Astrocyte of the cerebellum (primary cell): ENCODE measurements at regions not wholly inside any gene's neighbourhood (a gene's known extent, or its start where the extent isn't known, plus 50 kb on each side); places are given as distances from the start of the nearest gene placed in this dataset.
A peak's percentile ranks its signal among the peaks of the same experiment; 100 is the strongest.

Experiments used
- DNase-seq: peaks from one replicate; pipeline ENCODE4 v3.0.0-alpha.2; 2011; ENCODE audit warnings: low read depth
- H3K4me3 ChIP-seq: 2 replicates; pipeline ENCODE4 v1.5.1; 2011; ENCODE audit warnings: mild to moderate bottlenecking, low read depth, low read length, moderate library complexity
- in situ Hi-C: cut with HindIII; loops from 2 replicates; pipeline ENCODE4 v1.10.0; 2017; ENCODE audit warnings: low sequenced_read_pairs
- TF ChIP-seq, protein P1 (sequence below): IDR thresholded peaks from 2 replicates; pipeline ENCODE4 v1.5.1; 2012; ENCODE audit warnings: low read length, low read depth, moderate library complexity, mild to moderate bottlenecking; ENCODE audit errors: missing control alignments

DNA sequence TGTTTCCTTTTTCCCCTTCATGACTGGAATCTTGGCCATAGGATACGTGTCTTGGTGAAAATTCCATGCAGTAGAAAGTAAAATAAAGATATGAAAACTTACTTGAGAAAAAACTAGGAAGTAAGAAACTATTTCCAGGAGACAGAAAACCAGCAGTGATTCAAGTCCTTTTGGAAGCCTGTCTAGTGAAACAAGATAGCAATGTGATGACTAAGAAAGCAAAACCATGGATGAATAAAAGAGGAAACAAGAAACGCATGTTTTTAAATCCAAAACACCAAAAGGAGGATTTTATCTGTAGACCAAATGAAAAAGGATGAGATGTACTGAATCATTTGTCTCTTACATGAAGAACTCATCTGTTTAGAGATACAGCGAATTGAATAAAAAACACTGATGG is 1430.0 kb downstream of the ARAP2 start:
- no peak overlapping the region for H3K4me3 ChIP-seq
- in situ Hi-C loops = no loop called here
- DNase-seq = peak; percentile 0
- TF ChIP-seq, protein P1, sequence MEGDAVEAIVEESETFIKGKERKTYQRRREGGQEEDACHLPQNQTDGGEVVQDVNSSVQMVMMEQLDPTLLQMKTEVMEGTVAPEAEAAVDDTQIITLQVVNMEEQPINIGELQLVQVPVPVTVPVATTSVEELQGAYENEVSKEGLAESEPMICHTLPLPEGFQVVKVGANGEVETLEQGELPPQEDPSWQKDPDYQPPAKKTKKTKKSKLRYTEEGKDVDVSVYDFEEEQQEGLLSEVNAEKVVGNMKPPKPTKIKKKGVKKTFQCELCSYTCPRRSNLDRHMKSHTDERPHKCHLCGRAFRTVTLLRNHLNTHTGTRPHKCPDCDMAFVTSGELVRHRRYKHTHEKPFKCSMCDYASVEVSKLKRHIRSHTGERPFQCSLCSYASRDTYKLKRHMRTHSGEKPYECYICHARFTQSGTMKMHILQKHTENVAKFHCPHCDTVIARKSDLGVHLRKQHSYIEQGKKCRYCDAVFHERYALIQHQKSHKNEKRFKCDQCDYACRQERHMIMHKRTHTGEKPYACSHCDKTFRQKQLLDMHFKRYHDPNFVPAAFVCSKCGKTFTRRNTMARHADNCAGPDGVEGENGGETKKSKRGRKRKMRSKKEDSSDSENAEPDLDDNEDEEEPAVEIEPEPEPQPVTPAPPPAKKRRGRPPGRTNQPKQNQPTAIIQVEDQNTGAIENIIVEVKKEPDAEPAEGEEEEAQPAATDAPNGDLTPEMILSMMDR = no peak

DNA sequence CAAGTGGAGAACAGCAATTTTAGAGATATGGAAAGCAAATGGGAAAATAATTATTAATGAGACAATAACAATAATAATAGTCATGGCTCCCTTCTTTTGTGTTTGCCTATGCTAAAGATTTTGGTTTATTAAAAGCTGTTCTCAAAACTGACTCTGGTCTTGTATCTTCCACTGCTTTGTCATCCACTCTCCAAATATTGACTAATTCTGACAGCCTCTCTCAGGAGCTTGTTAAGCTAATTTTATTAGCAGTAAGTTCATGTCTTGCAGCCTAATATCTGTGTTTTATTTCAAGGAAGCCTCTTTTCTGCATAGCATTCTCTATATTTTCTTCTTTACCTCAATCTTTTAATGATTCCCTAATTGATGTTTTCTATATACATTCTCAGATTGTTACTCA is 1419.8 kb downstream of the ARAP2 start:
- TF ChIP-seq, protein P1 = no peak
- H3K4me3 ChIP-seq = no peak overlapping the region
- DNase-seq = no peak
- in situ Hi-C loops = no loop called here

DNA sequence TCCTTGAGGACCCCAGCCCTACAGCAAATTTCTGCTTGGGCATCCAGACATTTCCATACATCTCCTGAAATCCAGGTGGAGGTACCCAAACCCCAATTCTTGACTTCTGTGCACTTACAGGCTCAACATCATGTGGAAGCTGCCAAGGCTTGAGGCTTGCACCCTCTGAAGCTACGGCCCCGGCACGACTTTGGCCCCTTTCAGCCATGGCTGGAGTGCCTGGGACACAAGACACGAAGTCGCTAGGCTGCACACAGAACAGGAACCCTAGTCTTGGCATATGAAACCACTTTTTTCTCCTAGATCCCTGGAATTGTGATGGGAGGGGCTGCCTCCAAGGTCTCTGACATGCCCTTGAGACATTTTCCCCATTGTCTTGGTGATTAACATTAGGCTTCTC is 1417.7 kb downstream of the ARAP2 start:
- no peak for DNase-seq
- in situ Hi-C loops = no loop called here
- TF ChIP-seq, protein P1 = no peak
- H3K4me3 ChIP-seq = no peak overlapping the region

DNA sequence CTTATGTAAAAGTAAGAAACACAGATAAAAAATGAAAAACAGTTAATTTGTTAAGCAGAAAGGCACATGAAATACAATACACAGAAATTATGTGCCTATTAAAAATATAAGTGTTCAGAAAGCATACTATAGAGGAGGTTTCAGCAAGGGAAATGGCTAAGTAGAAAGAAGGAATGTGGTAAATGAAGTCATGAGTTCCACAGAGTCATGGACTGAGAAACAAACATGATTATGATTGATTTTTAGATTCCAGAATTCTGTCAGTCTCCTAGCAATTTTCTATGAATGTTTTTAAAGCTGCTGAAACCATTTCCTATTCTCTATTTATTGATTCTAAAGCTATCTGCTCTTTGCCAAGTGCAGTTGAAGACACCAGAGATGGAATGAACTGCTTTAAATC is 1398.4 kb downstream of the ARAP2 start:
- no peak for DNase-seq
- no peak overlapping the region for H3K4me3 ChIP-seq
- in situ Hi-C loops = no loop called here
- TF ChIP-seq, protein P1 = no peak

DNA sequence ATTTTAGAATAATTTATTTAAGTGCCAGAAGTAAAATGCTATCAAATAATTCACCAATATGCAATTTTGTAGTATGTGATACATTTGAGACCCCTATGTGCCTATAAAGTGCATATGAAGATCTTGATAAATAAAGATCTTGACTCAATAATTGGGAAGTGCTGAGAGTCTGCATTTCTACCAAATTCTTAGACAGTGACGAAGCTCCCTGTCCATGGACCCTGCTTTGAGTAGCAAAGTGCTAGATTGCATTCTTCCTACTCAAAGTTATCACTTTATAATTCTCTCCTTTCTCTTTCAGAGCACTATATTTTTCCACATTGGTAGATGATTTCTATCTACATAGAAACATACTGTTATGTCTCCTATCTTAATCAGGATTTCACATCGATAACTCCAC is 1393.9 kb downstream of the ARAP2 start:
- in situ Hi-C loops = no loop called here

DNA sequence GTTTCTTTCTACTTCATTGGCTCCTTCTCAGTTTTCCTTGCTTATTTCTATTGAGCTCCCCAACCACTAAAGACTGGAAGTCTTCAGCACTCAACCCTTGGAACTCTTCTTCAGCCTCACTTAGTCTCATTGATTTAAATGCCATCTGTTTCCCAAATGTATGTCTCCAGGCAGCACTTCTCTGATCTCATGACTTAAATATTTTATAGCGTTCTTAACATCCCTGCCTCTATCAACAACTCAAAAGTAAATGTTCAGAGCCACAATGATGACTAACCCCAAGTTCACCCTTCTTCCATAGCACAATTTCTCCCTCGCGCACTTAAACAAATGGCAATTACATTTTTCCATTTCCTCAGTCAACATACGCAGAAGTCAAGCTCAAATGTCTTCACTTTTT is 1393.3 kb downstream of the ARAP2 start:
- H3K4me3 ChIP-seq = no peak overlapping the region
- TF ChIP-seq, protein P1 = no peak
- DNase-seq = no peak
- in situ Hi-C loops = no loop called here

More for the DNA sequence above, 1393.9 kb downstream of the ARAP2 start:
- H3K4me3 ChIP-seq = no peak overlapping the region
- DNase-seq = no peak
- TF ChIP-seq, protein P1 = no peak

DNA sequence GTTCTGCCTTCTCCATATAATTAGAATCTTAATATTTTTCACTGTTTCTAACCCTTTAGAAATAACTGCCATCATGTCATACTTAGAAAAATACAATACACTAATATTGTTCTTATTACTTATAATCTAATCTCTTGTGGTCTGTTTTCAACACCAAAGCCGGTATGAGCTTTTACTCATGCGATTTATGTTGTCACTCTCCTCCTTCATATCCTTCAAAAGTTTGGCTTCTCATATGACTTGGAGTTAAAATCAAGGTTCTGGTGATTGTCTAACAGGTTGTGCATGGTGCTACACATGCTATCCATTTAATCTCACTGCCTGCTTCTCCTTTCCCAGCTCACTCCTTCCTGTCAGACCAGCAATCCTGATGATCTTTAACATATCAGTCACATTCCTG is 1392.9 kb downstream of the ARAP2 start:
- DNase-seq = no peak
- TF ChIP-seq, protein P1 = no peak
- in situ Hi-C loops = no loop called here
- no peak overlapping the region for H3K4me3 ChIP-seq
